WERI-Rb-1 (cell line): ENCODE measurements at regions not wholly inside any gene's neighbourhood (a gene's known extent, or its start where the extent isn't known, plus 50 kb on each side); places are given as distances from the start of the nearest gene placed in this dataset.
"Not testable (repeated sequence)": the region's sequence is repeated elsewhere in the genome, so short reads cannot be mapped to it uniquely, and the experiment has no call there.

Experiments used
- DNase-seq: peaks from one replicate; pipeline ENCODE4 v3.0.0-alpha.2; 2020
- H3K27ac ChIP-seq: fragments of 250-450 bp; sonication (Bioruptor Pico); 2 replicates; pipeline ENCODE4 v1.5.1; 2020; ENCODE audit warnings: mild to moderate bottlenecking, moderate library complexity
- H3K27me3 ChIP-seq: fragments of 250-450 bp; sonication (Bioruptor Pico); 2 replicates; pipeline ENCODE4 v1.5.1; 2021; ENCODE audit warnings: mild to moderate bottlenecking, low read depth, moderate library complexity; ENCODE audit not compliant: insufficient read depth, severe bottlenecking
- H3K36me3 ChIP-seq: fragments of 250-450 bp; sonication (Bioruptor Pico); 2 replicates; pipeline ENCODE4 v1.5.1; 2020; ENCODE audit warnings: mild to moderate bottlenecking, moderate library complexity
- H3K4me3 ChIP-seq: 2 replicates; pipeline ENCODE4 v1.5.1; 2011; ENCODE audit warnings: low read depth, mild to moderate bottlenecking, control low read depth, low read length
- H3K9me3 ChIP-seq: fragments of 250-450 bp; sonication (Bioruptor Pico); 2 replicates; pipeline ENCODE4 v1.5.1; 2021; ENCODE audit warnings: mild to moderate bottlenecking, moderate library complexity; ENCODE audit not compliant: severe bottlenecking
- TF ChIP-seq, protein P1 (sequence below): IDR thresholded peaks from 2 replicates; pipeline ENCODE4 v1.5.1; 2011; ENCODE audit warnings: low read depth, mild to moderate bottlenecking, control low read depth, inconsistent platforms, low read length

DNA sequence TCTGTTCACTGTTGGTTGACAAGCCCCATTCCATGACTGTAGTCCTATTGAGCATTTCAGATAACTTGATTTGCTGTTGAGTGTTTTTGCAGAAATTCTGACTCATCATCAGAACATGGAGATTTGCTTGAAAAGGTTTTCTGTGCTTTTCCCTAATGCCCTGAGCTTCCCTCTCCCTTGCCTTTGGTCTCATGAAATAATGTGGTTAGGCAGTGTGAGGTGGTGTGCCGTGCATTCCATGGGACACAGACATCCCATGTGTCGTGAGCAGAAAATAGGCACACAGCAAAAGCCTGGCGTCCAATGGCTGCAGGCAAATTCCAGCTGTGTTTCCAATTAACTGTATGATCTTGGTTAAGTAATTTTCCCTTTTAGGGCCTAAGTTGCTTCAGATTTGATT lies 197.4 kb downstream of the DLEU7 start:
- Histone ChIP-seq H3K9me3 (no peaks in the 10 kb centered on the region), H3K27me3 (no peaks in the 10 kb centered on the region), H3K27ac (no peak overlapping the region), H3K36me3 (no peaks in the 10 kb centered on the region), H3K4me3 (no peak overlapping the region)
- TF ChIP-seq, protein P1, sequence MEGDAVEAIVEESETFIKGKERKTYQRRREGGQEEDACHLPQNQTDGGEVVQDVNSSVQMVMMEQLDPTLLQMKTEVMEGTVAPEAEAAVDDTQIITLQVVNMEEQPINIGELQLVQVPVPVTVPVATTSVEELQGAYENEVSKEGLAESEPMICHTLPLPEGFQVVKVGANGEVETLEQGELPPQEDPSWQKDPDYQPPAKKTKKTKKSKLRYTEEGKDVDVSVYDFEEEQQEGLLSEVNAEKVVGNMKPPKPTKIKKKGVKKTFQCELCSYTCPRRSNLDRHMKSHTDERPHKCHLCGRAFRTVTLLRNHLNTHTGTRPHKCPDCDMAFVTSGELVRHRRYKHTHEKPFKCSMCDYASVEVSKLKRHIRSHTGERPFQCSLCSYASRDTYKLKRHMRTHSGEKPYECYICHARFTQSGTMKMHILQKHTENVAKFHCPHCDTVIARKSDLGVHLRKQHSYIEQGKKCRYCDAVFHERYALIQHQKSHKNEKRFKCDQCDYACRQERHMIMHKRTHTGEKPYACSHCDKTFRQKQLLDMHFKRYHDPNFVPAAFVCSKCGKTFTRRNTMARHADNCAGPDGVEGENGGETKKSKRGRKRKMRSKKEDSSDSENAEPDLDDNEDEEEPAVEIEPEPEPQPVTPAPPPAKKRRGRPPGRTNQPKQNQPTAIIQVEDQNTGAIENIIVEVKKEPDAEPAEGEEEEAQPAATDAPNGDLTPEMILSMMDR = no peak
- DNase-seq = no peak

GRCh38 chr13:50649211-50649610 lies 194.3 kb downstream of the DLEU7 start:
- no peaks in the 10 kb centered on the region for H3K27me3 ChIP-seq
- no peak overlapping the region for H3K4me3 ChIP-seq
- no peaks in the 10 kb centered on the region for H3K36me3 ChIP-seq
- H3K27ac ChIP-seq = no peak overlapping the region
- DNase-seq = no peak
- TF ChIP-seq, protein P1 = no peak
- H3K9me3 ChIP-seq = no peaks in the 10 kb centered on the region

- Histone ChIP-seq H3K27me3 (no peaks in the 10 kb centered on the region), H3K27ac (no peak overlapping the region), H3K4me3 (no peak overlapping the region), H3K9me3 (no peaks in the 10 kb centered on the region), H3K36me3 (no peaks in the 10 kb centered on the region)
- TF ChIP-seq, protein P1 = no peak
- DNase-seq = no peak
Measured at GRCh38 chr13:50650592-50651504, 192.6 kb downstream of the DLEU7 start.

DNA sequence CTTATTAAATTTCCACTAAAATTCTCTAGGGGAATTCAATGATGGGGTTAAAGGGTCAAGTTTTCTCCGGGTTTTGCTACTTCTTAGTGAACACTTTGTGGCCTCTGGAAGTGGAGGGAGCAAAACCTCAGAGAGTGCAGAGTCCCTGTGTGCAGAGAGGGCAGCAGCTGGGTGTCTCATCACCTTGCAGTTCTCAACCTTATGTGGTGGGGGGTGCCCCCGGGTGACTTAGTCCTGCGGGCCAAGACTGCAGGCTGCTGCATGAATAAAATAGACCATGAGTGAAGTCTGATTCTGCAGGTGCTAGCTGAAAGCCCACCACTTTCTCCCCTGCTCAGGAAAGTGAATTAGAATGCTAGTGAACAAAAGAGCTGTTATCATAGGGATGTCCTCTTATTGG lies 191.6 kb downstream of the DLEU7 start:
- Histone ChIP-seq H3K27ac (no peak overlapping the region), H3K27me3 (no peaks in the 10 kb centered on the region), H3K9me3 (no peaks in the 10 kb centered on the region), H3K36me3 (no peaks in the 10 kb centered on the region), H3K4me3 (no peak overlapping the region)
- no peak for DNase-seq
- TF ChIP-seq, protein P1 = no peak

GRCh38 chr13:50654331-50654730 lies 189.2 kb downstream of the DLEU7 start:
- TF ChIP-seq, protein P1 = no peak
- Histone ChIP-seq H3K27me3 (no peaks in the 10 kb centered on the region), H3K9me3 (no peaks in the 10 kb centered on the region), H3K4me3 (no peak overlapping the region), H3K27ac (no peak overlapping the region), H3K36me3 (no peaks in the 10 kb centered on the region)
- no peak for DNase-seq

GRCh38 chr13:50661881-50662280 lies 181.6 kb downstream of the DLEU7 start:
- not testable (repeated sequence) for H3K9me3 ChIP-seq, H3K27me3 ChIP-seq, DNase-seq, H3K4me3 ChIP-seq, H3K36me3 ChIP-seq, H3K27ac ChIP-seq
